Naive thymus-derived CD8-positive, alpha-beta T cell (primary cell): ENCODE measurements at regions not wholly inside any gene's neighbourhood (a gene's known extent, or its start where the extent isn't known, plus 50 kb on each side); places are given as distances from the start of the nearest gene placed in this dataset.

Experiments used
- ATAC-seq, 2 donors: fragments of 150-1000 bp; cut with Tn5 transposase in 1 of 2; sonication (Bioruptor Pico), chemical (Tn5 transposase) in 1 of 2; 1 replicate in 1 of 2; 2 replicates in 1 of 2; pipeline ENCODE4 v1.10.0; 2021; ENCODE audit warnings: mild to moderate bottlenecking in 2 of 2, moderate library complexity in 2 of 2
- POLR2A ChIA-PET: fragments of 350-600 bp; sonication (Branson Sonifier 250); formaldehyde crosslinking; loops from one replicate; lab custom pipeline; 2021; ENCODE audit warnings: antibody characterized with exemption; lab: Charles Lee
- DNase-seq, 10 donors: peaks; one replicate each; pipeline versions ENCODE4 v3.0.0 to v3.0.0-alpha.2; 2020 to 2022
- H3K27ac Mint-ChIP-seq, 10 donors: one replicate each; pipeline ENCODE4 v1.8.0; 2020 to 2022; ENCODE audit warnings: mild to moderate bottlenecking in 10 of 10, mixed read lengths in 10 of 10, moderate library complexity in 4 of 10, inconsistent platforms in 1 of 10
- H3K27me3 Mint-ChIP-seq, 5 donors: one replicate each; pipeline ENCODE4 v1.8.0; 2021 to 2022; ENCODE audit warnings: mixed read lengths in 5 of 5
- H3K36me3 Mint-ChIP-seq, 3 donors: one replicate each; pipeline ENCODE4 v1.8.0; 2020 to 2022; ENCODE audit warnings: mixed read lengths in 3 of 3, mild to moderate bottlenecking in 2 of 3, inconsistent platforms in 1 of 3
- H3K4me1 Mint-ChIP-seq, 4 donors: one replicate each; pipeline ENCODE4 v1.8.0; 2021 to 2022; ENCODE audit warnings: mixed read lengths in 4 of 4
- H3K4me3 Mint-ChIP-seq, 10 donors: one replicate each; pipeline ENCODE4 v1.8.0; 2020 to 2022; ENCODE audit warnings: mild to moderate bottlenecking in 10 of 10, mixed read lengths in 10 of 10, moderate library complexity in 6 of 10, inconsistent platforms in 1 of 10
- H3K9me3 Mint-ChIP-seq, 9 donors: one replicate each; pipeline ENCODE4 v1.8.0; 2020 to 2022; ENCODE audit warnings: mixed read lengths in 9 of 9, mild to moderate bottlenecking in 3 of 9, inconsistent platforms in 1 of 9, moderate library complexity in 1 of 9

GRCh38 chr3:72301779-72302178 is 516.8 kb upstream of the PROK2 start:
- H3K9me3 Mint-ChIP-seq, result no peaks in the 10 kb centered on the region
- H3K27ac Mint-ChIP-seq, result no peak overlapping the region
- DNase-seq (no peak), ATAC-seq (no peak)
- H3K4me3 Mint-ChIP-seq, result no peak overlapping the region
- no peaks in the 10 kb centered on the region for H3K36me3 Mint-ChIP-seq
- no peaks in the 10 kb centered on the region for H3K4me1 Mint-ChIP-seq
- POLR2A ChIA-PET, result interaction anchor here (0.6 to 0.7 kb wide), 2 partner anchors 29 to 75 kb away, joined by 3 read pairs; no protein-coding TSS in a partner anchor
- H3K27me3 Mint-ChIP-seq, result no peaks in the 10 kb centered on the region

- H3K27ac Mint-ChIP-seq, result no peak overlapping the region
- no peaks in the 10 kb centered on the region for H3K27me3 Mint-ChIP-seq
Observed at GRCh38 chr3:72300621-72301020, 515.7 kb upstream of the PROK2 start.

DNA sequence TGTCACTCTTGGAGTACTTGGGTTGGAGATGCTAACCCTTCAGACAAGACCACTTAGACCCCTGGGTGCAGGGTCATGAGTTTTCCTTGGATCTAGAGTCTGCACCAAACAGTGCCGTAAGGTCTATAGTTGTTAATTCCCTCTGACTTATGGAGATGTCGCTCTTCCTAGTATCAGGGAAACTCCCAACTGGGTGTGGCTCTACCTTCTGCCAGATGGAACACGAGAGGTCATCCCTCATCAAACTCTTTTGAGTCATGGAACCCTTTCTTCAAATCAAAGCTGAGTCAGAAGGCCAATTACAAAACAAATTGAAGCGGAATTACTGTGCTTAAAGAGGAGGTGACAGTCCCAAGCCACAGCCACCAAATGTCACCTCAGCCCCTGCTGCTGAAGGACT is 514.9 kb upstream of the PROK2 start:
- H3K4me3 Mint-ChIP-seq, result no peak overlapping the region
- POLR2A ChIA-PET, result no interaction called here
- no peak overlapping the region for H3K27ac Mint-ChIP-seq
- no peaks in the 10 kb centered on the region for H3K9me3 Mint-ChIP-seq
- no peaks in the 10 kb centered on the region for H3K36me3 Mint-ChIP-seq
- H3K27me3 Mint-ChIP-seq, result no peaks in the 10 kb centered on the region
- ATAC-seq (no peak), DNase-seq (no peak)
- H3K4me1 Mint-ChIP-seq, result no peaks in the 10 kb centered on the region

More at GRCh38 chr3:72300621-72301020, 515.7 kb upstream of the PROK2 start:
- no peak for ATAC-seq
- Mint-ChIP-seq H3K4me3 (no peak overlapping the region), H3K4me1 (no peaks in the 10 kb centered on the region), H3K36me3 (no peaks in the 10 kb centered on the region), H3K9me3 (no peaks in the 10 kb centered on the region)
- POLR2A ChIA-PET, result no interaction called here
- DNase-seq, result no peak

- H3K27me3 Mint-ChIP-seq, result no peaks in the 10 kb centered on the region
- no peak overlapping the region for H3K27ac Mint-ChIP-seq
- DNase-seq, result no peak
- H3K9me3 Mint-ChIP-seq, result no peaks in the 10 kb centered on the region
- H3K4me3 Mint-ChIP-seq, result no peak overlapping the region
- no peaks in the 10 kb centered on the region for H3K36me3 Mint-ChIP-seq
- ATAC-seq, result no peak
- POLR2A ChIA-PET, result no interaction called here
- no peaks in the 10 kb centered on the region for H3K4me1 Mint-ChIP-seq
Observed at GRCh38 chr3:72299321-72299802, 514.4 kb upstream of the PROK2 start.

DNA sequence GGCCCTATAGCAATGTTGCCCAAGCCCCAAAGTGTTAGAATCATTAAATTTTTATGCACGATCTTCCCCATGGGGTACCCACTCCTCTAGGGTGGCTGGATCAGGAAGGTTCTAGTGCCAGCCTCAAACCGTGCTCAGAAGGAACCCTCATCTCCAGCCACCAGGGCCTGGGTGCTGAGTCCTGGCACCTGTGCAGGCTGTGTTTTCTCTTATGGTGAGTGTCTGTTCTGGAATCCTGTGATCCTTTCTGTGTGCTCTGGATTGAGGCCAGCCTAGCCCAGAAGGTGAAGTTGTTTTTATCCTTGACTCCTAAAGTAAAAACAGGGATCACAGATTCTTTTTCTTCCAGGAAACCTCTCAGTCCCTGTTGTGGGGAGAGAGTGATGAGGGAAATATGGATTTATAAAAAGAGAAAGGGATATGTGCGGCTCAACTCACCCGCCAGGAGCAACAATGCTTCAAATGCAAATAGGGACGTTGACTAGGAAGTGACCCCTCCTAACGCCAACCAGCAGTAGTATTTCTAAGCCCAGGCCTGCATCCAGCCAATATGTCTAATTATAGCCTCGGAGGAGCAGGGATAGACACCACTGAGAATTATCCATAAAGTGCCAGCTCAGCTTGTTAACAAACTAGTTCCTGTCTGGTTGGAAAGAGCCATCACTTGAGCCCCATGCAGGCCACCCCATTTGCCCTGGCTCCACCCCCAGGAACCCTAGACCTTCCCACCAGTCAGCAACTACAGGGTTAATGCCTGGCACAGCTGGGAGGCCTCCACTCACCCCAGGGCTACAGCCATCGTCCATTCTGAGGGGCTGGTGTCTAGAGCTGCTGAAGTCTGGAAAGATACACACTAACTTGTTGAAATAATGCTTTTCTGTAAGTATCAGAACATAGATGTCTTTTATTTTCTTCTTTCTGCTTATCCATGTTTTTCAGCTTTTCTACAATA is 513.5 kb upstream of the PROK2 start:
- no peak for DNase-seq
- Mint-ChIP-seq H3K27me3 (no peaks in the 10 kb centered on the region), H3K27ac (no peak overlapping the region), H3K4me3 (no peak overlapping the region), H3K9me3 (no peaks in the 10 kb centered on the region), H3K4me1 (no peaks in the 10 kb centered on the region), H3K36me3 (no peaks in the 10 kb centered on the region)
- ATAC-seq, result no peak
- POLR2A ChIA-PET, result no interaction called here

DNA sequence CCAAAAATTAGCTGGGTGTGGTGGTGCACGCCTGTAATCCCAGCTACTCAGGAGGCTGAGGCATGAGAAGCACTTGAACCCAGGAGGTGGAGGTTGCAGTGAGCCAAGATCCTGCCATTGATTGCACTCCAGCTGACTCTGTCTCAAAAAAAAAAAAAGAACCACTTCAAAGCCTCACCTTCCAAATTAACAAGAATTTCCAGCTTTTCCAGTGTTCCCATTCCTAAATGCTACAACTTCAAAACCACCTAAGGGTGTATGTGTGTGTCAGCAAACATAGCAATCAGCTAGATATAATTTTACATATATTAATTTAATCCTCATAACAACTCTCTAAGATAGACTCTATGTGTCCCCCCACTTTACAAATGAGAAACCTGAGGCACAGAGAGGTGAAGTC is 512.5 kb upstream of the PROK2 start:
- H3K4me3 Mint-ChIP-seq, result no peak overlapping the region
- H3K27ac Mint-ChIP-seq, result no peak overlapping the region
- H3K36me3 Mint-ChIP-seq, result no peaks in the 10 kb centered on the region
- ATAC-seq (no peak), DNase-seq (no peak)
- POLR2A ChIA-PET, result interaction anchor here (0.7 kb wide), 1 partner anchor 8 kb away, joined by 3 read pairs; no protein-coding TSS in a partner anchor
- H3K27me3 Mint-ChIP-seq, result no peaks in the 10 kb centered on the region
- no peaks in the 10 kb centered on the region for H3K4me1 Mint-ChIP-seq
- H3K9me3 Mint-ChIP-seq, result no peaks in the 10 kb centered on the region

- no peaks in the 10 kb centered on the region for H3K36me3 Mint-ChIP-seq
- no peaks in the 10 kb centered on the region for H3K4me1 Mint-ChIP-seq
- no peaks in the 10 kb centered on the region for H3K9me3 Mint-ChIP-seq
- no peak for ATAC-seq
- peaks cover 0 to 3% (median 0%) of the 10 kb centered on the region in 5 donors for H3K27me3 Mint-ChIP-seq
- POLR2A ChIA-PET, result no interaction called here
- H3K27ac Mint-ChIP-seq, result peak overlapping the region in 1 of 10 donors; percentile 67
- no peak overlapping the region for H3K4me3 Mint-ChIP-seq
- no peak for DNase-seq
Observed at GRCh38 chr3:72296477-72297111, 511.6 kb upstream of the PROK2 start.

DNA sequence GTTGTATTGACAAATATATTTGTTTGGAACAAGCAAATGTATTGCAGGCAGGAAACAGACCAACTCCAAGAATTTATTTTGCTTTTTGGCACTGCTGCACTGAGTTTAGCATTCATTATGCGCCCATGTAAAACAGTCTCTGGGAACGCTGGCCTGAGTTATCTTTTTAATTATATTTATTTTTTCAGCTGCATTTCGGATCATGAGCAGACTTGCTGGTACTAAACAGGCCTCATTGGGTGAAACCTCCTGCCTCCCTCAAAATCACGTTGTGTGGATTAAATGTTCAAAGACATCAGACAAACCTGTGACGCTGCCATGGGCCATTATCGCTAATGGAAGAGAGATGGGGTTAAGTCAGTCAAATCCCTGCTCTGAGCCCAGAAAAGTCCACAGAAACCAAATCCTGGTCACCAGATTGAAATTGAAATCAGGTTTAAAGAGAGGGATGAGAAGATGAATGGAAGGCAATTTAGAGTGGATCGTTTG is 511.1 kb upstream of the PROK2 start:
- Mint-ChIP-seq H3K4me1 (peaks cover 0 to under 1% (median under 1%) of the 10 kb centered on the region in 4 donors), H3K27me3 (peaks cover 0 to 3% (median 0%) of the 10 kb centered on the region in 5 donors), H3K4me3 (no peak overlapping the region), H3K27ac (peak overlapping the region in 1 of 10 donors; percentile 51), H3K9me3 (no peaks in the 10 kb centered on the region), H3K36me3 (no peaks in the 10 kb centered on the region)
- ATAC-seq (no peak), DNase-seq (no peak)
- POLR2A ChIA-PET, result interaction anchor here (0.8 kb wide), 1 partner anchor 309 kb away, joined by 3 read pairs; no protein-coding TSS in a partner anchor

GRCh38 chr3:72295276-72295961 is 510.5 kb upstream of the PROK2 start:
- ATAC-seq (no peak), DNase-seq (no peak)
- Mint-ChIP-seq H3K36me3 (no peaks in the 10 kb centered on the region), H3K27me3 (peaks cover 0 to 3% (median 0%) of the 10 kb centered on the region in 5 donors), H3K27ac (peak overlapping the region in 1 of 10 donors; percentile 51), H3K9me3 (no peaks in the 10 kb centered on the region), H3K4me1 (peaks cover 0 to 4% (median 1%) of the 10 kb centered on the region in 4 donors), H3K4me3 (no peak overlapping the region)
- POLR2A ChIA-PET, result interaction anchor here (0.8 kb wide), 1 partner anchor 308 kb away, joined by 3 read pairs; no protein-coding TSS in a partner anchor

GRCh38 chr3:72290859-72291638 is 506.1 kb upstream of the PROK2 start:
- DNase-seq (no peak), ATAC-seq (no peak)
- Mint-ChIP-seq H3K4me3 (no peak overlapping the region), H3K36me3 (no peaks in the 10 kb centered on the region), H3K27ac (peak overlapping the region in 4 of 10 donors; percentile 25 to 74 (median 68)), H3K9me3 (no peaks in the 10 kb centered on the region), H3K4me1 (peaks cover 13 to 22% (median 18%) of the 10 kb centered on the region in 4 donors), H3K27me3 (peaks cover 0 to 6% (median 0%) of the 10 kb centered on the region in 5 donors)
- POLR2A ChIA-PET, result interaction anchor here (1.3 kb wide), 1 partner anchor 11 kb away, joined by 3 read pairs; no protein-coding TSS in a partner anchor

GRCh38 chr3:72289692-72290071 is 504.7 kb upstream of the PROK2 start:
- ATAC-seq (no peak), DNase-seq (no peak)
- Mint-ChIP-seq H3K36me3 (no peaks in the 10 kb centered on the region), H3K27me3 (peaks cover 0 to 9% (median 0%) of the 10 kb centered on the region in 5 donors), H3K9me3 (no peaks in the 10 kb centered on the region), H3K4me1 (peaks cover 13 to 22% (median 18%) of the 10 kb centered on the region in 4 donors), H3K27ac (peak overlapping the region in 8 of 10 donors; percentile 17 to 84 (median 72)), H3K4me3 (peak overlapping the region; percentile 81 to 91 (median 88))
- POLR2A ChIA-PET, result interaction anchor here (1.0 to 1.7 kb wide), 4 partner anchors 13 to 158 kb away, joined by 3 to 10 read pairs (median 3); partner anchors contain the start of gene RYBP
